GM23248 (cell line): ENCODE measurements at regions not wholly inside any gene's neighbourhood (a gene's known extent, or its start where the extent isn't known, plus 50 kb on each side); places are given as distances from the start of the nearest gene placed in this dataset.
"Not testable (repeated sequence)": the region's sequence is repeated elsewhere in the genome, so short reads cannot be mapped to it uniquely, and the experiment has no call there.

Experiments
- EZH2 ChIP-seq: fragments of 200-600 bp; sonication (generic); IDR thresholded peaks from 2 replicates; pipeline ENCODE4 v1.6.1; 2018; ENCODE audit warnings: antibody characterized with exemption, mild to moderate bottlenecking; ENCODE audit not compliant: insufficient read depth, poor library complexity, severe bottlenecking
- EZH2phosphoT487 ChIP-seq: fragments of 200-600 bp; sonication (generic); IDR thresholded peaks from 2 replicates; pipeline ENCODE4 v1.6.1; 2018; ENCODE audit warnings: antibody characterized with exemption, moderate library complexity, mild to moderate bottlenecking, low read depth; ENCODE audit not compliant: insufficient read depth

DNA sequence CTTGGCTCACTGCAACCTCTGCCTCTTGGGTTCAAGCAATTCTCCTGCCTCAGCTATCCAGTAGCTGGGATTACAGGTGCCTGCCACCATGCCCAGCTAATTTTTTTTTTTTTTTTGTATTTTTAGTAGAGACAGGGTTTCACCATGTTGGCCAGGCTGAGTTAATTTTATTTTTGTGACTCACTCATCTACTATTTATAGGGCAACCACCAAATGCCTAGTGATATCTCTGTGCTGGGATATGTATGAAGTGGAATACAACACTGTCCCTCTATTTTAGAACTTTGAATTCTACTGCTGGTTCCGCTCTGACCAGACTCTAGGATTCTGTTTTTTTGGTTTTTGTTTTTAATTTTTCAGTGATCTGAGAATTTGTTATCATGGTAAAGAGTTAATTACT is 188.6 kb upstream of the CDH11 start:
- not testable (repeated sequence) for TF ChIP-seq EZH2, EZH2phosphoT487
